Renal cortex interstitium (tissue), 11 donors: ENCODE measurements at regions not wholly inside any gene's neighbourhood (a gene's known extent, or its start where the extent isn't known, plus 50 kb on each side); places are given as distances from the start of the nearest gene placed in this dataset.

Experiments
- DNase-seq, 11 donors: peaks; one replicate each; pipeline ENCODE4 v3.0.0-alpha.2; 2013; ENCODE audit warnings: low read depth in 9 of 11, low spot score in 4 of 11; ENCODE audit errors: extremely low read depth in 1 of 11

- DNase-seq: peak in 2 of 11 donors; percentile 4 to 17
Measured at GRCh38 chr7:13508586-13508985, 480.9 kb downstream of the ETV1 start.

- DNase-seq: no peak
Measured at GRCh38 chr7:13518738-13519137, 470.7 kb downstream of the ETV1 start.

GRCh38 chr7:13524076-13524475, 465.4 kb downstream of the ETV1 start:
- no peak for DNase-seq

- no peak for DNase-seq
Measured at GRCh38 chr7:13532028-13532753, 457.3 kb downstream of the ETV1 start.

GRCh38 chr7:13538669-13539068, 450.8 kb downstream of the ETV1 start:
- DNase-seq: no peak

- DNase-seq: no peak
Measured at GRCh38 chr7:13540429-13540828, 449.0 kb downstream of the ETV1 start.

- no peak for DNase-seq
Measured at GRCh38 chr7:13541326-13541725, 448.1 kb downstream of the ETV1 start.

GRCh38 chr7:13542451-13542850, 447.0 kb downstream of the ETV1 start:
- DNase-seq: no peak

- no peak for DNase-seq
Measured at GRCh38 chr7:13551503-13551902, 438.0 kb downstream of the ETV1 start.

GRCh38 chr7:13560441-13560840, 429.0 kb downstream of the ETV1 start:
- DNase-seq: no peak

- DNase-seq: no peak
Measured at GRCh38 chr7:13563257-13563656, 426.2 kb downstream of the ETV1 start.

- no peak for DNase-seq
Measured at GRCh38 chr7:13563680-13564079, 425.8 kb downstream of the ETV1 start.

- DNase-seq: no peak
Measured at GRCh38 chr7:13577566-13578145, 411.8 kb downstream of the ETV1 start.

- no peak for DNase-seq
Measured at GRCh38 chr7:13578294-13578693, 411.2 kb downstream of the ETV1 start.

- DNase-seq: no peak
Measured at GRCh38 chr7:13581097-13581496, 408.4 kb downstream of the ETV1 start.

GRCh38 chr7:13593854-13594253, 395.6 kb downstream of the ETV1 start:
- no peak for DNase-seq

GRCh38 chr7:13602036-13602435, 387.4 kb downstream of the ETV1 start:
- DNase-seq: peak in 2 of 11 donors; percentile 7 to 32

GRCh38 chr7:13603016-13603415, 386.4 kb downstream of the ETV1 start:
- DNase-seq: no peak

GRCh38 chr7:13603661-13604060, 385.8 kb downstream of the ETV1 start:
- DNase-seq: no peak

- no peak for DNase-seq
Measured at GRCh38 chr7:13604178-13604577, 385.3 kb downstream of the ETV1 start.

GRCh38 chr7:13610372-13610771, 379.1 kb downstream of the ETV1 start:
- DNase-seq: no peak
